Suprapubic skin (tissue), 4 donors: ENCODE measurements at regions not wholly inside any gene's neighbourhood (a gene's known extent, or its start where the extent isn't known, plus 50 kb on each side); places are given as distances from the start of the nearest gene placed in this dataset.

Experiments
- DNase-seq, 2 donors: peaks; one replicate each; pipeline ENCODE4 v3.0.0-alpha.2; 2019; ENCODE audit warnings: low spot score in 2 of 2
- H3K27ac ChIP-seq: fragments of 200-600 bp; sonication (generic); one replicate; pipeline ENCODE4 v1.5.1; 2019
- H3K27me3 ChIP-seq: fragments of 200-600 bp; sonication (generic); one replicate; pipeline ENCODE4 v1.5.1; 2019
- H3K36me3 ChIP-seq: fragments of 200-600 bp; sonication (generic); one replicate; pipeline ENCODE4 v1.5.1; 2019
- H3K4me1 ChIP-seq: fragments of 200-600 bp; sonication (generic); one replicate; pipeline ENCODE4 v1.5.1; 2019
- H3K4me3 ChIP-seq: fragments of 200-600 bp; sonication (generic); one replicate; pipeline ENCODE4 v1.5.1; 2019; ENCODE audit warnings: mild to moderate bottlenecking
- H3K9me3 ChIP-seq: fragments of 200-600 bp; sonication (generic); one replicate; pipeline ENCODE4 v1.5.1; 2019
- CTCF ChIP-seq, 2 donors: fragments of 200-600 bp in 1 of 2; fragments of 450-650 bp in 1 of 2; sonication (generic) in 1 of 2; IDR thresholded peaks; one replicate each; pipeline ENCODE4 v1.5.1; 2016 to 2019; ENCODE audit warnings: antibody characterized with exemption in 2 of 2, mild to moderate bottlenecking in 1 of 2, moderate library complexity in 1 of 2
- EP300 ChIP-seq: sonication (generic); formaldehyde crosslinking; IDR thresholded peaks from one replicate; pipeline ENCODE4 v1.6.1; 2017; ENCODE audit warnings: antibody characterized with exemption
- POLR2A ChIP-seq, 2 donors: fragments of 450-650 bp; IDR thresholded peaks; one replicate each; pipeline ENCODE4 v1.6.1; 2017; ENCODE audit warnings: antibody characterized with exemption in 2 of 2, mild to moderate bottlenecking in 2 of 2, moderate library complexity in 2 of 2
- POLR2AphosphoS5 ChIP-seq, 3 donors: sonication (generic); formaldehyde crosslinking; IDR thresholded peaks; one replicate each; pipeline ENCODE4 v1.6.1; 2017; ENCODE audit warnings: antibody characterized with exemption in 3 of 3
- WGBS: methylation state at CpG from one replicate; pipeline ENCODE4 v1.1.5; 2018; 5-methylcytosine and 5-hydroxymethylcytosine counted together

GRCh38 chr6:15956205-15957106 lies 172.4 kb upstream of the MYLIP start:
- Histone ChIP-seq H3K36me3 (no peaks in the 10 kb centered on the region), H3K27ac (no peak overlapping the region), H3K9me3 (no peaks in the 10 kb centered on the region), H3K27me3 (no peaks in the 10 kb centered on the region), H3K4me3 (no peak overlapping the region), H3K4me1 (peaks cover 20% of the 10 kb centered on the region)
- TF ChIP-seq POLR2AphosphoS5 (IDR thresholded peaks at IDR 0.05) (no peak), CTCF (IDR thresholded peaks at IDR 0.05) (no peak), EP300 (no peak), POLR2A (IDR thresholded peaks at IDR 0.05) (no peak)
- no peak for DNase-seq
- 66% methylated on average over 14 of the region's 14 CpGs for WGBS

- Histone ChIP-seq H3K9me3 (no peaks in the 10 kb centered on the region), H3K4me1 (peaks cover 20% of the 10 kb centered on the region), H3K4me3 (no peak overlapping the region), H3K36me3 (no peaks in the 10 kb centered on the region), H3K27ac (no peak overlapping the region), H3K27me3 (no peaks in the 10 kb centered on the region)
- no peak for TF ChIP-seq EP300
- TF ChIP-seq POLR2AphosphoS5 (IDR thresholded peaks at IDR 0.05): no peak
- no peak for DNase-seq
- 98% methylated on average over 3 of the region's 3 CpGs for WGBS
These were observed 173.4 kb upstream of the MYLIP start for GRCh38 chr6:15955484-15955883.

- Histone ChIP-seq H3K36me3 (no peaks in the 10 kb centered on the region), H3K27ac (peak overlapping the region; percentile 3), H3K27me3 (no peaks in the 10 kb centered on the region), H3K9me3 (no peaks in the 10 kb centered on the region), H3K4me3 (no peak overlapping the region), H3K4me1 (peaks cover 20% of the 10 kb centered on the region)
- DNase-seq: no peak
- WGBS: 53% methylated on average over 3 of the region's 3 CpGs
- no peak for TF ChIP-seq EP300
- TF ChIP-seq CTCF (IDR thresholded peaks at IDR 0.05): no peak
- no peak for TF ChIP-seq POLR2A (IDR thresholded peaks at IDR 0.05)
- no peak for TF ChIP-seq POLR2AphosphoS5 (IDR thresholded peaks at IDR 0.05)
These were observed 175.6 kb upstream of the MYLIP start for GRCh38 chr6:15953152-15953880.

- no peak overlapping the region for H3K27ac ChIP-seq
- no peak for DNase-seq
- H3K4me3 ChIP-seq: no peak overlapping the region
- H3K9me3 ChIP-seq: no peaks in the 10 kb centered on the region
- TF ChIP-seq POLR2A (IDR thresholded peaks at IDR 0.05): no peak
- no peak for TF ChIP-seq CTCF (IDR thresholded peaks at IDR 0.05)
- TF ChIP-seq EP300: no peak
- no peak for TF ChIP-seq POLR2AphosphoS5 (IDR thresholded peaks at IDR 0.05)
- 80% methylated on average over 8 of the region's 8 CpGs for WGBS
- peaks cover 20% of the 10 kb centered on the region for H3K4me1 ChIP-seq
- H3K36me3 ChIP-seq: no peaks in the 10 kb centered on the region
- no peaks in the 10 kb centered on the region for H3K27me3 ChIP-seq
These were observed 176.4 kb upstream of the MYLIP start for GRCh38 chr6:15952231-15953151.

GRCh38 chr6:15950962-15951569 lies 177.8 kb upstream of the MYLIP start:
- H3K36me3 ChIP-seq: no peaks in the 10 kb centered on the region
- WGBS: 80% methylated on average over 3 of the region's 3 CpGs
- no peak for DNase-seq
- no peak overlapping the region for H3K27ac ChIP-seq
- no peak for TF ChIP-seq POLR2AphosphoS5 (IDR thresholded peaks at IDR 0.05)
- H3K27me3 ChIP-seq: no peaks in the 10 kb centered on the region
- no peak overlapping the region for H3K4me3 ChIP-seq
- peaks cover 20% of the 10 kb centered on the region for H3K4me1 ChIP-seq
- H3K9me3 ChIP-seq: no peaks in the 10 kb centered on the region
